ENCODE measurements at regions not wholly inside any gene's neighbourhood (a gene's known extent, or its start where the extent isn't known, plus 50 kb on each side); places are given as distances from the start of the nearest gene placed in this dataset.

GRCh38 chr3:154515921-154516320 lies 85.9 kb upstream of the GPR149 start:
- no peaks in the 10 kb centered on the region for H3K27me3 ChIP-seq (ENCODE audit: control insufficient read depth, insufficient read depth, low read length)
- DNase-seq = no peak
- no peaks in the 10 kb centered on the region for H3K9me3 ChIP-seq (ENCODE audit: control insufficient read depth, insufficient read depth, low read length)
- Mint-ChIP-seq H3K27me3 (ENCODE audit: low read depth in 2 of 2) (no peaks in the 10 kb centered on the region), H3K4me3 (no peak overlapping the region), H3K36me3 (no peaks in the 10 kb centered on the region), H3K27ac (no peak overlapping the region), H3K9me3 (peaks cover 16 to 17% of the 10 kb centered on the region in 2 donors), H3K4me1 (no peaks in the 10 kb centered on the region)
- no peak for TF ChIP-seq CTCF (IDR thresholded peaks at IDR 0.05)
- H3K4me1 ChIP-seq (ENCODE audit: control insufficient read depth, insufficient read depth, low read length) = no peaks in the 10 kb centered on the region
- no peak for ATAC-seq
- intact Hi-C loops (cut with micrococcal nuclease) = no loop called here
- H3K36me3 ChIP-seq (ENCODE audit: control insufficient read depth, insufficient read depth, low read length) = no peaks in the 10 kb centered on the region
- no peak overlapping the region for H3K27ac ChIP-seq (ENCODE audit: low read length)
- WGBS (ENCODE audit: insufficient coverage) = no CpG with 5 or more reads among the region's 1 CpG
- no peak overlapping the region for H3K4me3 ChIP-seq (ENCODE audit: low read length)

GRCh38 chr3:154510780-154511179 lies 80.8 kb upstream of the GPR149 start:
- Histone ChIP-seq H3K36me3 (ENCODE audit: control insufficient read depth, insufficient read depth, low read length) (no peaks in the 10 kb centered on the region), H3K9me3 (ENCODE audit: control insufficient read depth, insufficient read depth, low read length) (no peaks in the 10 kb centered on the region), H3K4me3 (ENCODE audit: low read length) (no peak overlapping the region), H3K27me3 (ENCODE audit: control insufficient read depth, insufficient read depth, low read length) (no peaks in the 10 kb centered on the region), H3K27ac (ENCODE audit: low read length) (no peak overlapping the region), H3K4me1 (ENCODE audit: control insufficient read depth, insufficient read depth, low read length) (no peaks in the 10 kb centered on the region)
- DNase-seq (no peak), ATAC-seq (no peak)
- Mint-ChIP-seq H3K36me3 (no peaks in the 10 kb centered on the region), H3K4me3 (no peak overlapping the region), H3K9me3 (peaks cover 10 to 15% of the 10 kb centered on the region in 2 donors), H3K4me1 (no peaks in the 10 kb centered on the region), H3K27me3 (ENCODE audit: low read depth in 2 of 2) (no peaks in the 10 kb centered on the region), H3K27ac (no peak overlapping the region)
- no peak for TF ChIP-seq CTCF (IDR thresholded peaks at IDR 0.05)
- intact Hi-C loops (cut with micrococcal nuclease) = no loop called here
- WGBS (ENCODE audit: insufficient coverage) = 66% methylated on average over 2 of the region's 2 CpGs

- intact Hi-C loops (cut with micrococcal nuclease) = no loop called here
- no peak overlapping the region for H3K4me3 ChIP-seq (ENCODE audit: low read length)
- no peaks in the 10 kb centered on the region for H3K36me3 Mint-ChIP-seq
- H3K27ac Mint-ChIP-seq = no peak overlapping the region
- WGBS (ENCODE audit: insufficient coverage) = 57% methylated on average over 1 of the region's 2 CpGs
- H3K4me1 ChIP-seq (ENCODE audit: control insufficient read depth, insufficient read depth, low read length) = no peaks in the 10 kb centered on the region
- H3K4me1 Mint-ChIP-seq = no peaks in the 10 kb centered on the region
- no peak for ATAC-seq
- no peaks in the 10 kb centered on the region for H3K27me3 Mint-ChIP-seq (ENCODE audit: low read depth in 2 of 2)
- no peak overlapping the region for H3K27ac ChIP-seq (ENCODE audit: low read length)
- no peaks in the 10 kb centered on the region for H3K27me3 ChIP-seq (ENCODE audit: control insufficient read depth, insufficient read depth, low read length)
- no peak for DNase-seq
- no peaks in the 10 kb centered on the region for H3K9me3 ChIP-seq (ENCODE audit: control insufficient read depth, insufficient read depth, low read length)
- no peaks in the 10 kb centered on the region for H3K36me3 ChIP-seq (ENCODE audit: control insufficient read depth, insufficient read depth, low read length)
- no peak for TF ChIP-seq CTCF (IDR thresholded peaks at IDR 0.05)
- H3K9me3 Mint-ChIP-seq = peaks cover 3 to 11% of the 10 kb centered on the region in 2 donors
- no peak overlapping the region for H3K4me3 Mint-ChIP-seq
Measured at GRCh38 chr3:154507727-154508126, 77.7 kb upstream of the GPR149 start.

GRCh38 chr3:154496978-154497377 lies 67.0 kb upstream of the GPR149 start:
- 66% methylated on average over 2 of the region's 2 CpGs for WGBS (ENCODE audit: insufficient coverage)
- H3K27me3 Mint-ChIP-seq (ENCODE audit: low read depth in 2 of 2) = no peaks in the 10 kb centered on the region
- no peak overlapping the region for H3K27ac Mint-ChIP-seq
- Histone ChIP-seq H3K27me3 (ENCODE audit: control insufficient read depth, insufficient read depth, low read length) (no peaks in the 10 kb centered on the region), H3K9me3 (ENCODE audit: control insufficient read depth, insufficient read depth, low read length) (no peaks in the 10 kb centered on the region), H3K4me3 (ENCODE audit: low read length) (no peak overlapping the region), H3K27ac (ENCODE audit: low read length) (no peak overlapping the region), H3K4me1 (ENCODE audit: control insufficient read depth, insufficient read depth, low read length) (no peaks in the 10 kb centered on the region), H3K36me3 (ENCODE audit: control insufficient read depth, insufficient read depth, low read length) (no peaks in the 10 kb centered on the region)
- DNase-seq (no peak), ATAC-seq (no peak)
- H3K36me3 Mint-ChIP-seq = no peaks in the 10 kb centered on the region
- TF ChIP-seq CTCF (IDR thresholded peaks at IDR 0.05) = no peak
- H3K9me3 Mint-ChIP-seq = peaks cover 2 to 7% of the 10 kb centered on the region in 2 donors
- H3K4me3 Mint-ChIP-seq = no peak overlapping the region
- intact Hi-C loops (cut with micrococcal nuclease) = no loop called here
- H3K4me1 Mint-ChIP-seq = no peaks in the 10 kb centered on the region
